GM21526 (cell line): ENCODE measurements at regions not wholly inside any gene's neighbourhood (a gene's known extent, or its start where the extent isn't known, plus 50 kb on each side); places are given as distances from the start of the nearest gene placed in this dataset.

ENCODE experiments used
- ATAC-seq: cut with Tn5 transposase; IDR thresholded peaks from one replicate; pipeline ENCODE4 v1.9.1; 2021; ENCODE audit warnings: moderate library complexity; ENCODE audit not compliant: unreplicated experiment, low FRiP score

- ATAC-seq, result no peak
Observed at GRCh38 chr3:25119682-25120081, 308.4 kb upstream of the RARB start.

- no peak for ATAC-seq
Observed at GRCh38 chr3:25120665-25121064, 307.4 kb upstream of the RARB start.

- no peak for ATAC-seq
Observed at GRCh38 chr3:25125201-25125600, 302.9 kb upstream of the RARB start.

GRCh38 chr3:25128735-25129134, 299.3 kb upstream of the RARB start:
- no peak for ATAC-seq

- no peak for ATAC-seq
Observed at GRCh38 chr3:25130724-25131520, 297.1 kb upstream of the RARB start.

- ATAC-seq, result no peak
Observed at GRCh38 chr3:25133588-25133987, 294.5 kb upstream of the RARB start.

GRCh38 chr3:25137606-25138005, 290.5 kb upstream of the RARB start:
- no peak for ATAC-seq

GRCh38 chr3:25139267-25139666, 288.8 kb upstream of the RARB start:
- ATAC-seq, result no peak

GRCh38 chr3:25142609-25143355, 285.3 kb upstream of the RARB start:
- ATAC-seq, result no peak

- no peak for ATAC-seq
Observed at GRCh38 chr3:25143356-25144025, 284.6 kb upstream of the RARB start.

- no peak for ATAC-seq
Observed at GRCh38 chr3:25144430-25144829, 283.6 kb upstream of the RARB start.

GRCh38 chr3:25145176-25145575, 282.9 kb upstream of the RARB start:
- ATAC-seq, result no peak

GRCh38 chr3:25150199-25150598, 277.9 kb upstream of the RARB start:
- ATAC-seq, result no peak

- no peak for ATAC-seq
Observed at GRCh38 chr3:25151281-25151902, 276.7 kb upstream of the RARB start.

GRCh38 chr3:25151903-25152295, 276.2 kb upstream of the RARB start:
- no peak for ATAC-seq

- no peak for ATAC-seq
Observed at GRCh38 chr3:25153136-25153535, 274.9 kb upstream of the RARB start.

GRCh38 chr3:25153561-25153960, 274.5 kb upstream of the RARB start:
- no peak for ATAC-seq

GRCh38 chr3:25155652-25156471, 272.2 kb upstream of the RARB start:
- ATAC-seq, result no peak

- no peak for ATAC-seq
Observed at GRCh38 chr3:25156626-25157025, 271.4 kb upstream of the RARB start.

- ATAC-seq, result no peak
Observed at GRCh38 chr3:25165306-25165705, 262.8 kb upstream of the RARB start.
